H1 (cell line): ENCODE measurements at regions not wholly inside any gene's neighbourhood (a gene's known extent, or its start where the extent isn't known, plus 50 kb on each side); places are given as distances from the start of the nearest gene placed in this dataset.

Experiments
- CTCF ChIA-PET: fragments of 300-600 bp; sonication (Branson Sonifier 250); formaldehyde crosslinking; loops from one replicate; lab custom pipeline; 2021; ENCODE audit not compliant: partially characterized antibody; lab: Charles Lee
- POLR2A ChIA-PET: fragments of 300-600 bp; sonication (Branson Sonifier 250); formaldehyde crosslinking; loops from one replicate; lab custom pipeline; 2021; ENCODE audit warnings: inconsistent platforms; ENCODE audit not compliant: partially characterized antibody; lab: Charles Lee
- DNase-seq, 2 experiments: peaks; one replicate each; pipeline versions ENCODE4 v3.0.0 to v3.0.0-alpha.2; 2010 to 2022; ENCODE audit warnings: low spot score in 2 of 2, low read depth in 1 of 2, mixed read lengths in 1 of 2
- FAIRE-seq: peaks from 2 replicates; lab custom pipeline; 2011; peaks lifted over from hg19 to GRCh38; lab: Jason Lieb, UNC
- H2AFZ ChIP-seq: 2 replicates; pipeline ENCODE4 v1.8.1; 2012; ENCODE audit warnings: low read length, inconsistent platforms
- H2AK5ac ChIP-seq: 2 replicates; pipeline ENCODE4 v1.6.1; 2013; ENCODE audit warnings: low read depth, low read length
- H2BK120ac ChIP-seq: replicated peaks from 2 replicates; pipeline ENCODE3; 2013; ENCODE audit warnings: low read depth, low read length, inconsistent platforms
- H2BK12ac ChIP-seq: 2 replicates; pipeline ENCODE4 v1.6.1; 2013; ENCODE audit warnings: low read depth, low read length
- H2BK15ac ChIP-seq: 2 replicates; pipeline ENCODE4 v1.6.1; 2013; ENCODE audit warnings: low read length
- H2BK20ac ChIP-seq: 2 replicates; pipeline ENCODE4 v1.6.1; 2013; ENCODE audit warnings: low read length
- H2BK5ac ChIP-seq: 2 replicates; pipeline ENCODE4 v1.6.1; 2013; ENCODE audit warnings: low read depth, low read length
- H3K14ac ChIP-seq: 2 replicates; pipeline ENCODE4 v1.6.1; 2013; ENCODE audit warnings: inconsistent platforms; ENCODE audit not compliant: insufficient read length
- H3K18ac ChIP-seq: 2 replicates; pipeline ENCODE4 v1.6.1; 2013; ENCODE audit warnings: low read length; ENCODE audit errors: extremely low read depth
- H3K23ac ChIP-seq: 2 replicates; pipeline ENCODE4 v1.6.1; 2013; ENCODE audit warnings: inconsistent platforms; ENCODE audit not compliant: insufficient read length
- H3K23me2 ChIP-seq: 2 replicates; pipeline ENCODE4 v1.6.1; 2013; ENCODE audit warnings: low read depth, low read length
- H3K27ac ChIP-seq: 2 replicates; pipeline ENCODE4 v1.6.1; 2011; ENCODE audit warnings: low read depth, low read length, inconsistent platforms
- H3K27me3 ChIP-seq, 4 experiments: replicated peaks in 1 of 4; 1 replicate in 1 of 4; 2 replicates in 3 of 4; pipeline versions ENCODE4 v1.6.1 to v1.8.1; 2011 to 2013; ENCODE audit warnings: low read length in 3 of 4, mild to moderate bottlenecking in 3 of 4, inconsistent platforms in 2 of 4, mixed read lengths in 2 of 4, moderate library complexity in 1 of 4; ENCODE audit not compliant: control insufficient read depth in 3 of 4, insufficient read depth in 3 of 4; ENCODE audit errors: extremely low read depth in 1 of 4
- H3K36me3 ChIP-seq, 4 experiments: 2 replicates each; pipeline versions ENCODE4 v1.6.1 to v1.8.1; 2011 to 2013; ENCODE audit warnings: mild to moderate bottlenecking in 4 of 4, low read length in 3 of 4, moderate library complexity in 2 of 4, control low read depth in 1 of 4, inconsistent platforms in 1 of 4; ENCODE audit not compliant: insufficient read depth in 4 of 4, control insufficient read depth in 2 of 4
- H3K4ac ChIP-seq: replicated peaks from 2 replicates; pipeline ENCODE3; 2013; ENCODE audit warnings: low read length, low read depth, mixed read lengths, inconsistent platforms; ENCODE audit not compliant: insufficient read length
- H3K4me1 ChIP-seq, 4 experiments: replicated peaks in 1 of 4; 1 replicate in 1 of 4; 2 replicates in 3 of 4; pipeline versions ENCODE4 v1.6.1 to v1.8.1; 2011 to 2013; ENCODE audit warnings: low read length in 3 of 4, inconsistent platforms in 2 of 4, mixed read lengths in 1 of 4; ENCODE audit not compliant: insufficient read depth in 4 of 4, control insufficient read depth in 3 of 4
- H3K4me2 ChIP-seq, 2 experiments: 2 replicates each; pipeline versions ENCODE4 v1.6.1 to v1.8.1; 2011 to 2013; ENCODE audit warnings: low read depth in 2 of 2, low read length in 2 of 2, control low read depth in 1 of 2, inconsistent platforms in 1 of 2, mild to moderate bottlenecking in 1 of 2; ENCODE audit not compliant: insufficient read depth in 1 of 2
- H3K4me3 ChIP-seq, 4 experiments: fragments of 200-600, 300-600 bp in 1 of 4; sonication (generic), shearing (Covaris generic), sonication (Bioruptor Twin) in 1 of 4; 2 replicates each; pipeline versions ENCODE4 v1.5.1 to v1.8.1; 2011 to 2016; ENCODE audit warnings: low read length in 4 of 4, low read depth in 3 of 4, control low read depth in 2 of 4, inconsistent platforms in 2 of 4, mild to moderate bottlenecking in 2 of 4, mixed read lengths in 1 of 4, moderate library complexity in 1 of 4; ENCODE audit not compliant: insufficient read depth in 2 of 4; ENCODE audit errors: extremely low read depth in 1 of 4
- H3K56ac ChIP-seq: replicated peaks from 2 replicates; pipeline ENCODE3; 2013; ENCODE audit warnings: low read depth, mild to moderate bottlenecking, mixed read lengths, low read length, inconsistent platforms; ENCODE audit not compliant: insufficient read length
- H3K79me1 ChIP-seq: 2 replicates; pipeline ENCODE4 v1.6.1; 2013; ENCODE audit warnings: low read depth, low read length, control low read depth
- H3K79me2 ChIP-seq, 2 experiments: 2 replicates each; pipeline versions ENCODE4 v1.6.1 to v1.8.1; 2012 to 2013; ENCODE audit warnings: low read length in 2 of 2, mild to moderate bottlenecking in 2 of 2, inconsistent platforms in 1 of 2; ENCODE audit not compliant: insufficient read depth in 2 of 2, control insufficient read depth in 1 of 2
- H3K9ac ChIP-seq, 4 experiments: replicated peaks in 1 of 4; 1 replicate in 1 of 4; 2 replicates in 3 of 4; pipeline versions ENCODE4 v1.6.1 to v1.8.1; 2011 to 2013; ENCODE audit warnings: low read depth in 3 of 4, low read length in 3 of 4, control low read depth in 2 of 4, mild to moderate bottlenecking in 2 of 4, moderate library complexity in 2 of 4, inconsistent platforms in 1 of 4; ENCODE audit errors: extremely low read depth in 1 of 4
- H3K9me3 ChIP-seq, 2 experiments: 2 replicates each; pipeline versions ENCODE4 v1.6.1 to v1.8.1; 2012 to 2013; ENCODE audit warnings: mild to moderate bottlenecking in 2 of 2, moderate library complexity in 2 of 2, control low read depth in 1 of 2, inconsistent platforms in 1 of 2, low read depth in 1 of 2, low read length in 1 of 2, mixed read lengths in 1 of 2; ENCODE audit not compliant: insufficient read depth in 2 of 2
- H4K20me1 ChIP-seq, 2 experiments: replicated peaks in 1 of 2; 2 replicates each; pipeline versions ENCODE3 to v1.8.1; 2011 to 2013; ENCODE audit warnings: inconsistent platforms in 2 of 2, low read length in 2 of 2, mild to moderate bottlenecking in 1 of 2; ENCODE audit not compliant: insufficient read depth in 2 of 2, control insufficient read depth in 1 of 2
- H4K5ac ChIP-seq: 2 replicates; pipeline ENCODE4 v1.6.1; 2013; ENCODE audit warnings: low read length, low read depth, mixed read lengths, inconsistent platforms; ENCODE audit not compliant: insufficient read length
- H4K8ac ChIP-seq: 2 replicates; pipeline ENCODE4 v1.8.0; 2013; ENCODE audit warnings: mild to moderate bottlenecking, moderate library complexity, low read length, inconsistent platforms; ENCODE audit not compliant: insufficient read depth; ENCODE audit errors: extremely low read depth
- H4K91ac ChIP-seq: replicated peaks from 2 replicates; pipeline ENCODE3; 2013; ENCODE audit warnings: low read length, mixed read lengths, inconsistent platforms; ENCODE audit not compliant: insufficient read length
- CEBPB ChIP-seq: IDR thresholded peaks from 2 replicates; pipeline ENCODE4 v1.6.1; 2012; ENCODE audit warnings: low read depth, low read length
- EZH2 ChIP-seq: fragments of 200-600 bp; sonication (generic); IDR thresholded peaks from 2 replicates; pipeline ENCODE4 v1.7.1; 2012; ENCODE audit warnings: low read depth, mild to moderate bottlenecking, moderate library complexity, low read length, inconsistent platforms; ENCODE audit not compliant: severe bottlenecking
- GABPA ChIP-seq: IDR thresholded peaks from 2 replicates; pipeline ENCODE4 v1.6.1; 2011; ENCODE audit warnings: mild to moderate bottlenecking, low read length, moderate library complexity, borderline replicate concordance; ENCODE audit not compliant: insufficient read depth
- HDAC6 ChIP-seq: IDR thresholded peaks from one replicate; pipeline ENCODE4 v1.7.1; 2012; ENCODE audit warnings: low read depth, mild to moderate bottlenecking, inconsistent platforms, low read length, moderate library complexity
- JUN ChIP-seq: IDR thresholded peaks from 2 replicates; pipeline ENCODE4 v1.6.1; 2011; ENCODE audit warnings: low read depth, mild to moderate bottlenecking, improper control_type of control experiment, low read length
- KDM4A ChIP-seq: IDR thresholded peaks from one replicate; pipeline ENCODE4 v1.7.1; 2012; ENCODE audit warnings: low read depth, mild to moderate bottlenecking, moderate library complexity, low read length, inconsistent platforms; ENCODE audit not compliant: severe bottlenecking
- KDM5A ChIP-seq: fragments of 200-600 bp; IDR thresholded peaks from 2 replicates; pipeline ENCODE4 v1.7.1; 2012; ENCODE audit warnings: mild to moderate bottlenecking, low read length, inconsistent platforms, mixed read lengths
- POLR2AphosphoS5 ChIP-seq: IDR thresholded peaks from 2 replicates; pipeline ENCODE4 v1.6.1; 2011; ENCODE audit warnings: low read depth, low read length
- SIN3A ChIP-seq, 2 experiments: IDR thresholded peaks in 1 of 2; conservative IDR thresholded peaks in 1 of 2; 2 replicates each; pipeline ENCODE4 v1.6.1; 2011 to 2012; ENCODE audit warnings: low read length in 2 of 2, improper control_type of control experiment in 1 of 2, low read depth in 1 of 2, mild to moderate bottlenecking in 1 of 2
- SP2 ChIP-seq: IDR thresholded peaks from 2 replicates; pipeline ENCODE4 v1.6.1; 2012; ENCODE audit warnings: mild to moderate bottlenecking, low read length, inconsistent platforms
- TEAD4 ChIP-seq: IDR thresholded peaks from 2 replicates; pipeline ENCODE4 v1.6.1; 2012; ENCODE audit warnings: low read depth, low read length, inconsistent platforms, mixed read lengths
- ZNF274 ChIP-seq: IDR thresholded peaks from 2 replicates; pipeline ENCODE4 v1.7.0; 2012; ENCODE audit warnings: low read length, borderline replicate concordance; ENCODE audit errors: extremely low read depth
- WGBS, 2 experiments: shearing (Covaris generic) in 1 of 2; methylation state at CpG; one replicate each; pipeline versions ENCODE4 v1.1.6 to v1.1.7; 2013 to 2015; ENCODE audit warnings: low lambda C conversion rate in 2 of 2, mixed read lengths in 2 of 2, inconsistent platforms in 1 of 2, low coverage in 1 of 2, missing lambda C conversion rate in 1 of 2; ENCODE audit not compliant: insufficient replicate concordance in 2 of 2, insufficient coverage in 1 of 2, insufficient read length in 1 of 2; ENCODE audit errors: extremely low coverage in 1 of 2, missing lambda C conversion rate in 1 of 2; 5-methylcytosine and 5-hydroxymethylcytosine counted together
- TF ChIP-seq, protein P1 (sequence below): IDR thresholded peaks from 2 replicates; pipeline ENCODE4 v1.6.1; 2012; ENCODE audit warnings: low read length, inconsistent platforms

DNA sequence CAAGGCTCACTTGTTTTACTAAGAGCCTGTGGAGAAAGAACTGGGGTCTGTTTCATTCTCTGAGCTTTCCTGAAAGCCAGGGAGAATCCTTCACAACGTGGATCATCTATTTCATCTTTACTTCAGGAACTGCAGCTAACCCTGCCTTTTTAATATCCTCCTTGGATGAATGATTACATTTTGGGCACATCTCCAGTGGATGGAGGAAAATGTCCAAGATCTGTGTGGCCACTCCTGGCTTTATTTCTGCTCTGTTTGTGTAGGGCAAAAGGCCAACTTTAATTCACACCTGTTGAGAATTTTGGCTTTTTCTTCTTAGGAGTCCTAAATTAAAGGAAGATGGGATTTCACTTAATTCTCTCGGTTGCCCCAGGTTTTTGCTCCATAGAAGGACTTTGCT, 69.5 kb upstream of the CACNA1E start:
- Histone ChIP-seq H2AFZ (no peak overlapping the region), H2BK5ac (no peak overlapping the region), H3K23me2 (no peaks in the 10 kb centered on the region), H3K4me1 (no peaks in the 10 kb centered on the region), H4K8ac (no peak overlapping the region), H3K4me2 (no peak overlapping the region), H3K36me3 (no peaks in the 10 kb centered on the region), H3K79me2 (no peaks in the 10 kb centered on the region), H4K91ac (no peak overlapping the region), H2BK12ac (no peak overlapping the region), H2BK15ac (no peak overlapping the region), H4K20me1 (no peaks in the 10 kb centered on the region), H3K56ac (no peak overlapping the region), H3K4me3 (no peak overlapping the region), H3K27me3 (no peaks in the 10 kb centered on the region), H3K14ac (no peak overlapping the region), H2BK20ac (no peak overlapping the region), H2AK5ac (no peak overlapping the region), H3K27ac (no peak overlapping the region), H3K23ac (no peak overlapping the region), H3K18ac (no peak overlapping the region), H2BK120ac (no peak overlapping the region), H3K9me3 (no peaks in the 10 kb centered on the region), H4K5ac (no peak overlapping the region), H3K9ac (no peak overlapping the region), H3K79me1 (no peaks in the 10 kb centered on the region), H3K4ac (no peak overlapping the region)
- no peak for DNase-seq
- POLR2A ChIA-PET: no interaction called here
- 93% methylated on average over 2 of the region's 2 CpGs; no CpG with 5 or more reads in 1 of the 2 experiments for WGBS, 2 experiments
- CTCF ChIA-PET: interaction anchor here (0.7 to 4.6 kb wide), 3 partner anchors 96 to 229 kb away, joined by 3 to 22 read pairs (median 3); no protein-coding TSS in a partner anchor
- no peak for FAIRE-seq
- no peak for TF ChIP-seq GABPA
- no peak for TF ChIP-seq POLR2AphosphoS5
- TF ChIP-seq CEBPB: no peak
- TF ChIP-seq, protein P1, sequence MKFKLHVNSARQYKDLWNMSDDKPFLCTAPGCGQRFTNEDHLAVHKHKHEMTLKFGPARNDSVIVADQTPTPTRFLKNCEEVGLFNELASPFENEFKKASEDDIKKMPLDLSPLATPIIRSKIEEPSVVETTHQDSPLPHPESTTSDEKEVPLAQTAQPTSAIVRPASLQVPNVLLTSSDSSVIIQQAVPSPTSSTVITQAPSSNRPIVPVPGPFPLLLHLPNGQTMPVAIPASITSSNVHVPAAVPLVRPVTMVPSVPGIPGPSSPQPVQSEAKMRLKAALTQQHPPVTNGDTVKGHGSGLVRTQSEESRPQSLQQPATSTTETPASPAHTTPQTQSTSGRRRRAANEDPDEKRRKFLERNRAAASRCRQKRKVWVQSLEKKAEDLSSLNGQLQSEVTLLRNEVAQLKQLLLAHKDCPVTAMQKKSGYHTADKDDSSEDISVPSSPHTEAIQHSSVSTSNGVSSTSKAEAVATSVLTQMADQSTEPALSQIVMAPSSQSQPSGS: no peak
- no peak for TF ChIP-seq SP2
- no peak for TF ChIP-seq HDAC6
- no peak for TF ChIP-seq KDM5A
- TF ChIP-seq JUN: no peak
- TF ChIP-seq KDM4A: no peak
- no peak for TF ChIP-seq TEAD4
- TF ChIP-seq ZNF274: no peak
- TF ChIP-seq SIN3A (conservative IDR thresholded peaks at IDR 0.05 in 1 of 2, IDR thresholded peaks at IDR 0.05 in 1 of 2; ENCODE audit: low read depth in 1 of 2, low read length in 2 of 2): no peak
- TF ChIP-seq EZH2: no peak
